GM18505 (cell line): ENCODE measurements at regions not wholly inside any gene's neighbourhood (a gene's known extent, or its start where the extent isn't known, plus 50 kb on each side); places are given as distances from the start of the nearest gene placed in this dataset.

Source experiments
- ATAC-seq: cut with Tn5 transposase; IDR thresholded peaks from one replicate; pipeline ENCODE4 v1.9.1; 2021; ENCODE audit not compliant: unreplicated experiment
- POLR2A ChIP-seq: IDR thresholded peaks from 4 replicates; pipeline ENCODE4 v1.6.1; 2011; ENCODE audit warnings: borderline replicate concordance; ENCODE audit not compliant: insufficient read depth, insufficient read length; ENCODE audit errors: extremely low read depth

DNA sequence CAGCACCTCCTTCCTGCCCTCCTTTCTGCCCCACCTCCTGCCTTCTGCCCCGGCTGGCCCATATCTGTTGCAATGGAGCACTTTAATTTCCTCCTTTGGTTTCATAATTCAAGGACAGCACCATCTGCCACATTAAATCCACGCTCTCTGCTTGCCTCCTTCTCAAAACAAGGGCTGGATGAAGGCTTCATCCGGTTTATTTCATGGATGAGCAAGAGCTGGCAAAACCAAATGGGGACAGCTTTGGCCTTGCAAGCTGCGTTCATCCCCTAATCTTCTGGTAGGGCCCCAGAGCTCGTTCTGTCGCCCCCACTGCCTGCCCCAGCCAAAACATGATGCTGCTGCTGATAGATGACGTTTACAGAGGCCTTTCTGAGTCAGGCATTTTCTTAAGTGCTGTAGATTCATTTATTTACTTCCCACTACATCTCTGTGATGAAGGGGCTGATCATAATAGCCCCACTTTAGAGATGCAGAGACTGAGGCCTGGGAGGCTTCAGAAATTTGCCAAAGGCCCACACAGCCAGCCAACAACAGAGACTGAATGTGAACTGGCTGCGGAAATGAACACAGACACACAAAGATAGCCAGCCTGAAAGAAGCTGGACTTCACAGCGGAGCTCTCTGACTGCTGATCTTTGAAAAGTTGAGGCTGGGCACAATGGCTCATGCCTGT lies 115.6 kb upstream of the CPEB4 start:
- TF ChIP-seq POLR2A: no peak
- ATAC-seq: no peak

DNA sequence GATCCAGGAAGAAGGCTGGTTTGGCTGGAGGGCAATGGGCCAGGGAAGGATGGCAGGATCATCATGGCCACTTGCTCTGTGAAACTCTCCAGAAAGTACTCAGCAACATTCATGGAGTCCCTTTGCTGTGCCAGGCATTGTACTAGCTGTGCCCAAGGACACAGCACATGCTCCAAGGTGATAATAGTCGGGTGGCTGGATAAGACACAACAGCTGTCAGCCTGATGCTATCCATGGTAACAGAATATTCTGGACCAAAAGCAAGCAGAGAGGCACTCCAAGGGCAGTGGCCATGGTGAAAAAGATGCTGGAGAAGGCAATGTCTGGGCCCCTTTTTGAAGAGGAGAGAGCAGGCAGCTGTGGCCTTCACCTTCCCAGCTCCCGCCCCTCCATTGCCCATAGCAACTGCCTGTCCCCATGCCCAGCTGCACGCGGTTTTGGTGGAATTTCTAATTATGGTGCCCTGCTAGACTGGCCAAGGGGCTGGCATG lies 113.8 kb upstream of the CPEB4 start:
- no peak for TF ChIP-seq POLR2A
- no peak for ATAC-seq

DNA sequence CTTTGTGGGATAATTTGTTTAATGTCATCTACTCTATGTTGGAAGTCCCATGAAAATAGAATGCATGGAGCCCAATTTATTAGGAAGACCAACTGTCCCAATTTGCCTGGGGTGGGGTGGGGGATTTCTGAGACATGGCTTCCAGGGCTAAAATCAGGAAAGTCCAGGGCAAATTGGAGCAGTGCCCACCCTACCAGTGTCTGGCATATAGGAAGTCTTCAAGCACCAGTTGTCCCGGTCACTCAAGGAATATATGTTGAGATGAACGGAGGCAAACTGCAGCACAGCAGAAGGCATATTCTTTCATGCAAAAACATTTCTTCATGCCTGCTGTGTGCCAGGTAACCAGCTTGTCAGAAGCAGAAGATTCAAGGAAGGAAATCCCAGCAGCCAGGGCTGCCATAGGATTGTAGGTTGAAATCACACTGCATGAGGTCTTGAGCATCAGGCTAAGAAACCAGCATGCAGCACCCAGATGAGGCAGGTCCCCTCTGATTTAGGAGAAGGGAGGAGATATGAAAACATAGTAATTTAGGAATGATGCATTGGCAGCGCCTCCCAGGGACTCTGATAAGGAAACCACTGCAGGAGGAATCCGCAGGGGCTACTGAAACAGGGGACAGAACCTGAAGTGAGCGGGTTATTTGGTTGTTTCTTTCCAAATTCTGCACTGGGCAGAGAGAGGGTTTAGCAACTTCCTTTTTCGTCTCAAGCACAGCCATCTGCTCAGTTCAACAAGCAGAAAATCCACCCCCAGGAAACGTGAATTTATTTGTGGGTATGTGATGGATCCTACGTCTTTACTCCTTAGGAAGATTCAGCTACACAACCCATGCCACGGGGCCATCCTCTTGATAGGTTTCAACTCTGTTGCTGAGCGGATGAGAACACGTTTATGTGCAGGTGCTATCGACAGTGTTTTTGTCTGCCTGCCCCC lies 112.6 kb upstream of the CPEB4 start:
- no peak for ATAC-seq
- TF ChIP-seq POLR2A: no peak

DNA sequence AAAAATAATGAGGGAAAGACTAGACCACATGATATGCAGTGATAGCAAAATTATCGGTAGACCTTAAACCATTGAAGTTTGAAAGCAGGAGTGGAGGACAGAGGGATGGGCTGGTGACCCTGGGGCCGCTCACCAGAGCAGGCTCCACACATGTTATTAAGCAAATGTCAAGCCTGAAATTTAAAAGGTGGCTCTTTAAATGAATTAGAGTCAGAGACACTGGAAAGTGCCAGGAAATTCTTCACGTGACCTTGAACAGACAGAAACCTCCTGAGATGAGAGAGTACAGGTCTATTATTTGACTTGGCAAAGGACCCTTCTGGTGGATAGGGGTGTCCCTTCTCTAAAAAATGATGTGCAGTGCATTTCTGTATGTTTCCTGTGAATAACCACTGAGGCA lies 111.0 kb upstream of the CPEB4 start:
- ATAC-seq: no peak
- no peak for TF ChIP-seq POLR2A

DNA sequence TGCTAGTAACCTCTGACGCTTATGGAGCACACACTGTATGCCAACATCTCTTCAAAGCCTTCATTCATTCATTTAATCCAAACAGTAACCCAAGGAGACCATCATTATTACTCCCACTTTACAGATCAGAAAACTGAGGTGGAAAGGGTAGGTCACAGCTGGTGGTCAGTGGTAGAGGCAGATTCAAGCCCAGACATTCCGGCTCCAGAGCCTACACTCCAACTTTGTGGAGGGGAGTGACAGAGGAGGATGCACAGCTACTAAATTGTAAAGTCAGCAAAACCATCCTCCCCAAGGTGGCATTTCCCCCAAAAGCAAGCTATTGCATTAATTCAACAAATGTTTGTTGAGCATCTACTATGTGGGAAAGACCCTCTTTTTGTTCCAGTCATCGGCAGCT lies 110.5 kb upstream of the CPEB4 start:
- no peak for ATAC-seq
- no peak for TF ChIP-seq POLR2A

DNA sequence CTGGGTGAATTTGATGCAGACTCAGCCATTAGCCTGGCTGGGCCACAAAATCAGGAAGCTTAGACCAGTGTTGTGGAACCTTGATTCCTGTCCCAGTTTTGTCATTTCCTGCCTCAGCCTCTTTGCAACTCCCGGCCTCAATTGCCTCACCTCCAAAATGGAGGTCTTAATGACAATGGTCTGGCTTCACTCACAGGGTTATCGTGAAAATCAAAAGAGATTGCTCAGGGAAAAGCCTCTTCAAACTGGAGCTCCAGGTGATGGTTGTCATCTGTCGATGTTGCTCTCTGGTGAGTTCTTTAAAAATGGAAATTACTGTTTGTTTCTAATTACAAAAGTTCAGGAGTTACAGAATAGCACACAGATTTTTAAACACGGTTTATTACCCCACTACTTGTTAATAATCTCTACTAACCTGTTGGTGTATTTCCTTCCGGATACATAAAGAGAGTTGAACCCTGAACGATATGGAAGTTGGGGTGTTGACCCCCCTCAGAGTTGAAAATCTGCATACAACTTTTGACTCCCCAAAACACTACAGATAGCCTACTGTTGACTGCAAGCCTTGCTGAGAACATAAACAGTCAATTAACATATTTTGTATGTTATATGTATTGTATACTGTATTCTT lies 109.9 kb upstream of the CPEB4 start:
- TF ChIP-seq POLR2A: no peak
- no peak for ATAC-seq

DNA sequence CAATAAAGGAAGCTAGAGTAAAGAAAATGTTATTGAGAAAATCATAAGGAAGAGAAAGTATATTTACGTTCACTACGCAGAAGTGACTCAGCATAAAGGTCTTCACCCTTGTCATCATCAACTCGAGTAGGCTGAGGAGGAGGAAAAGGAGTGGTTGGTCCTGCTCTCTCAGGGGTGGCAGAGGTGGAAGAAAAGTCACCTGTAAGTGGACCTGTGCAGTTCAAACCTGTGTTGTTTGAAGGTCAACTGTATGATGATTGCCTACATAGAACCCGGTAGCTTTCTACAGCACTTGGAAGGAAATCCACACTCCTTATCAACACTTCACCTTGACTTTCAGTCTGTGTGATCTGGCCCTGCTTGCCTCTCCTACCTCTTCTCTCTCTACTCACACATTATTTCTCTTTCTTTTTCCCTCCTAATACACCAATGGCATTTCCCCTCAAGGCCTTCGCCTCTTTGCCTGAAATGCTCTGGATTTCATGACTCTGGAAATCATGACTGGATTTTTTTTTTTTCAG lies 109.3 kb upstream of the CPEB4 start:
- TF ChIP-seq POLR2A: no peak
- no peak for ATAC-seq

DNA sequence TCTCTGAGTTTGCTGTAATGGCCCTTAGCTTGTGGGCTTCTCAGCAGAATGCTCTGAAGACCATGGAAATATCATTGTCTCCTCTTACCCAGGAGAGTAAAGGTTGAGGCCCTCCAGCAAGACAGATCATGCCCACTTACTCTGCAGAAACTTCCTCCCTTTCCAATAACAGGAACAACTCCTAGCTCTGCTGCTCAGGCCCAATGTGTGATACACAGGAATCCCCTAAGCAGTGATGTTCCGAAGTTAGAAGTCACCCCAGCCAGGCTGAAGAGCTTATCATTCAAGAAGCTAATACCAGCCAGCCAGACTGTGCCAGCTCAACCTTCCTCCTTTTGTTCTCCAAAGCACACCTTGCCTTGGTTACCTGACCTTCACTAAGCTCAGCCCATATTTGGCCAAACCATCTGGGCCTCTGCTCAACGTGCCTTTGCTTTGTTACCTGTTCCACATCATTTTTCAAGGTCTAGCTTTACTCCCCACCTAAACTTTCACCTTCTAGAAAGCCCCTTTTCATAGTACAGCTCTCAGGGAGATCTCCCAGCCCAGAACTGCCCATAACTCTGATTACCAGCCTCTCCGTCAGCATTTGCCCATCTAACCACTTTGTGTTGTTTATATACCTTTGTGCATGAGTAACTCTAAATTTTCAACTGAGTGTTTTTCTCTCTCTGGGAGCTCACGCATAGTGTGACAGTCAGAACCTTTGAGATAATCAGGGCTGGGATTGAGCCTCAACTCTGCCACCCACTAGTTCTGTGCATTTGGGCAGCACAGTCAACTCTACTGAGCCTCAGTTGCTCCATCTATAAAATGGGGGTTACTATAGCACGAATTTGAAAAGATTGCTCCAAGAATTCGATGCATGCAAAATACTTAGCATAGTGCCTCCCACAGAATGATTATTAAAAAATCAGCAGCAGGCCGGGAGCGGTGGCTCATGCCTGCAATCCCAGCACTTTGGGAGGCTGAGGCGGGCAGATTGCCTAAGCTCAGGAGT lies 107.6 kb upstream of the CPEB4 start:
- no peak for TF ChIP-seq POLR2A
- no peak for ATAC-seq

DNA sequence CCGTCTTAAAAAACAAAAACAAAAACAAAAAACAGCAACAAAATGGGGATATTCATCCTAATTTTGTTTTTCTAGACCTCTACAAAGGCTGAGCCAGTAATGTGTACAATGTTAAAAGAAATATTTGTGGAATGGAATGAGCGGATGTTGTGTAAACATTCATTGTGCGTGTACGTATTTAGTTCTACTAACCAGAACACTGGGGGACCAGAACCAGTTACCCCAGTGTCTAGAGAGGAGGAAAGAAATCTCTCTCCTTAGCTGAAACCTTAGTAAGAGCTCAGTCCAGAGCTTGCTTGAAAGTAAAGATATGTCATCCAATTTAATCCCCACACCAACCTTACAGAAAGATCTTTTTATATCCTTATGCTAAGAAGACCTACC lies 106.7 kb upstream of the CPEB4 start:
- TF ChIP-seq POLR2A: no peak
- no peak for ATAC-seq

DNA sequence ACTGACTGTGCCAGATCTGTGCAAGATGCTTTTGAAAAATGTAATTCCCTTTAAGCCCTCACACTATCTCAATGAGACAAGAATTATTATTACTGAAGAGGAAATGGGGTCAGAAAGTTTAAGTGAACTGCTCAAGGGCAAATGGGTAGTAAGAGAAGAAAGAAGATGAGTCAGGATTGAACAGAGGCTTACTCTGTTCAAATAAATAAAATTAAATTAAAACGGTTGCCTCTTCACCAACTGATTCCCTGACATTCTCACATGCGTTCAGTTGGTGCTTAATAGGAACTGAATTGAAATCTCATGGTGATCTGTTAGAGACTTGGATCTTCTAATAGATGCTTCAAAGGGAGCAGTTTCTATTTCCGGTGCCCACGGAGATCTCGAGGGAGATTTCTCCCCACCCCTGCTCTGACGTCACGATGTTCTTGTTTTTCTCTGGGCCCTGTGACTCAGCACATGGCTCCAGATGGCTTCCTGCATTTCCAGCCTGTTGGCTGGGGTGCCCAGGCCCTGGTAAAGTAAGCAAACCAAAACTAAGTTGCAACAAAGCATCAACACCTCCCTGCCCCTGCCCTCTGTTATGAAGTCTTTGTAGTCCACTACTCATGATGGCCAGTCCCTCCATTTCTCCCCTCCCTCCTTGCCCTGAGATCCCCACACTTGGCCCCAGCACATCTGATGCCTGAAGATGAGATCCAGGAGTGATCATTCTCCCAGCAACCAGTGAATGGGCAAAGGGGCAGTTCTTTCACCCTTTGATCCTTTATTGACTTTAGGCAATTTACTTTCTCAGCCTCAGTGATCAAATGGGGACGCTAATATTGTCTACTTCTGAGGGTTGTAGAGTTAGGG lies 106.1 kb upstream of the CPEB4 start:
- TF ChIP-seq POLR2A: no peak
- ATAC-seq: no peak

DNA sequence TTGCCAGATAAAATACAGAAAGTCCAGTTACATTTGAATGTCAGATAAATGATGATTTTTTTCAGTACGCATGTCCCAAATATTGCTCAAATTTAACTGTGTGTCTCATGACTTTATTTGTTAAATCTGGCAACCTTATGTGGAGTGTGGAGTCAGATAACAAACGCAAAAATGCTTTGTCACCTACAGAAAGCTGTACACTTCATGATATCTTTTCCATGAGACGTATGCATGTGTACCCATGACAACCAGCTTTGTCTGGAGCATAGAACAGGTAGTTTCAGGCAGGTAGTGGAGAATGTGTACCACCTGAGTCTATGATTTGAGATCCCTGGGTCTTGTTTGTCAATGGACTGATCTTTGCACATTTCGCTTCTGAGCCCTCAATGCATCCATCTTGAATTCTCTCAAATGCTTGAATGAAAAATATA lies 105.5 kb upstream of the CPEB4 start:
- TF ChIP-seq POLR2A: no peak
- ATAC-seq: no peak

DNA sequence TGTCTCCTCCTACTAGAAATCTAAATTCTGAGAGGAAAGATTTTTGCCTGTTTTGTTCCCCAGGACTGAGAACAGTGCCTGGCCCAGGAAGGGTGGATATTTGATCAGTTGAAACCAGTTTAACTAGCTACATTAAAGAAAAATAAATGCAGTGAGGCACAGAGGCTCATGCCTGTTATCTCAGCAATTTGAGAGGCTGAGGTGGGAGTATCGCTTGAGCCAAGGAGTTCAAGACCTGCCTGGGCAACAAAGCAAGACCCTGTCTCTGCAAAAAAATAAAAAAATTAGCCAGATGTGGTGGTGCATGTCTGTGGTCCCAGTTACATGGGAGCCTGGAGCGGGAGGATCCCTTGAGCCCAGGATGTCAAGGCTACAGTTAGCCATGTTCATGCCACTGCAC lies 104.8 kb upstream of the CPEB4 start:
- ATAC-seq: no peak
- no peak for TF ChIP-seq POLR2A

DNA sequence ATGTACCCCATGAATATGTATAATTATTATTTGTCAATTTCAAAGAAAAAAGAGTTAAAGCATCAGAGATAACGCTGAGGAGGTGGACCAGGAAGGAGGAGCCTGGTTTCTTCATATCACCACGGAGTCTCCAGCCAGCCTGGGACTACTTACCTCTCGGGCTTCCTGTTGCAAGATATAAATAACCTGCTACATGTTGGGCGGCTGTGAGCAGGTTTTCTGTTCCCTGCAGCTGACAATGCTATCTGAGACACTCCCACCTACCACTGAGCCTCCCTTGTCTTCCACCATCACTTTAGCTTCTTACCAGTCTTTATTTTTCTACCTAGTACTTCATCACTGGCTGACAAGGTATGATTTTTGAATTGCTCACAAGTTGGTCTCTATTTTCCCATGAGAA lies 102.7 kb upstream of the CPEB4 start:
- no peak for ATAC-seq
- TF ChIP-seq POLR2A: no peak
